ENCODE measurements at regions not wholly inside any gene's neighbourhood (a gene's known extent, or its start where the extent isn't known, plus 50 kb on each side); places are given as distances from the start of the nearest gene placed in this dataset.
A peak's percentile ranks its signal among the peaks of the same experiment; 100 is the strongest.

GRCh38 chr15:98596885-98597392 is 51.4 kb upstream of the IGF1R start:
- DNase-seq, result no peak
- Histone ChIP-seq H3K4me3 (ENCODE audit: insufficient read depth, low read depth, low read length) (no peak overlapping the region), H3K27me3 (ENCODE audit: control insufficient read depth, insufficient read depth, low read length) (no peaks in the 10 kb centered on the region), H3K36me3 (replicated peaks; ENCODE audit: control insufficient read depth, insufficient read depth, low read length) (no peaks in the 10 kb centered on the region)

- Histone ChIP-seq H3K4me3 (ENCODE audit: insufficient read depth, low read depth, low read length) (no peak overlapping the region), H3K27me3 (ENCODE audit: control insufficient read depth, insufficient read depth, low read length) (no peaks in the 10 kb centered on the region), H3K36me3 (replicated peaks; ENCODE audit: control insufficient read depth, insufficient read depth, low read length) (no peaks in the 10 kb centered on the region)
- DNase-seq, result peak; percentile 46
Measured at GRCh38 chr15:98597666-98598065, 50.7 kb upstream of the IGF1R start.
